Activated CD8-positive, alpha-beta memory T cell treated with anti-CD3 and anti-CD28 coated beads, Interleukin-2, amount 50 U/mL, for 4 hours (primary cell): ENCODE measurements at regions not wholly inside any gene's neighbourhood (a gene's known extent, or its start where the extent isn't known, plus 50 kb on each side); places are given as distances from the start of the nearest gene placed in this dataset.

Source experiments
- DNase-seq: peaks from one replicate; pipeline ENCODE4 v3.0.0-alpha.2; 2020

GRCh38 chr1:2866422-2867086, 65.1 kb upstream of the TTC34 start:
- DNase-seq: no peak

- DNase-seq: no peak
Observed at GRCh38 chr1:2867087-2867425, 65.6 kb upstream of the TTC34 start.

GRCh38 chr1:2867861-2868260, 66.4 kb upstream of the TTC34 start:
- DNase-seq: no peak

GRCh38 chr1:2868571-2869195, 67.2 kb upstream of the TTC34 start:
- no peak for DNase-seq

- DNase-seq: no peak
Observed at GRCh38 chr1:2871246-2871815, 69.8 kb upstream of the TTC34 start.

- no peak for DNase-seq
Observed at GRCh38 chr1:2874207-2874606, 72.7 kb upstream of the TTC34 start.

GRCh38 chr1:2874607-2875480, 73.4 kb upstream of the TTC34 start:
- no peak for DNase-seq

GRCh38 chr1:2875707-2876561, 74.4 kb upstream of the TTC34 start:
- no peak for DNase-seq

- DNase-seq: no peak
Observed at GRCh38 chr1:2876846-2877245, 75.4 kb upstream of the TTC34 start.

- no peak for DNase-seq
Observed at GRCh38 chr1:2877391-2877790, 75.9 kb upstream of the TTC34 start.

GRCh38 chr1:2878591-2878990, 77.1 kb upstream of the TTC34 start:
- no peak for DNase-seq

GRCh38 chr1:2879026-2879425, 77.5 kb upstream of the TTC34 start:
- DNase-seq: no peak

- no peak for DNase-seq
Observed at GRCh38 chr1:2879591-2879990, 78.1 kb upstream of the TTC34 start.

GRCh38 chr1:2880086-2880485, 78.6 kb upstream of the TTC34 start:
- no peak for DNase-seq

- DNase-seq: no peak
Observed at GRCh38 chr1:2880812-2881295, 79.4 kb upstream of the TTC34 start.

- DNase-seq: no peak
Observed at GRCh38 chr1:2881556-2881955, 80.1 kb upstream of the TTC34 start.

- no peak for DNase-seq
Observed at GRCh38 chr1:2882966-2883696, 81.6 kb upstream of the TTC34 start.

GRCh38 chr1:2885001-2885400, 83.5 kb upstream of the TTC34 start:
- no peak for DNase-seq

GRCh38 chr1:2886631-2887030, 85.1 kb upstream of the TTC34 start:
- DNase-seq: no peak

- DNase-seq: no peak
Observed at GRCh38 chr1:2887941-2888855, 86.7 kb upstream of the TTC34 start.
